DOHH2 (cell line): ENCODE measurements at regions not wholly inside any gene's neighbourhood (a gene's known extent, or its start where the extent isn't known, plus 50 kb on each side); places are given as distances from the start of the nearest gene placed in this dataset.

Source experiments
- H3F3A ChIP-seq: fragments of 200-600 bp; sonication (generic), shearing (Covaris generic); 2 replicates; pipeline ENCODE4 v1.6.0; 2016; ENCODE audit warnings: antibody characterized with exemption, mild to moderate bottlenecking; ENCODE audit not compliant: control insufficient read depth, insufficient read depth
- H3K27ac ChIP-seq: fragments of 200-600 bp; sonication (generic); 2 replicates; pipeline ENCODE4 v1.5.1; 2014; ENCODE audit warnings: low read depth, mild to moderate bottlenecking, low read length, moderate library complexity
- H3K27me3 ChIP-seq: fragments of 200-600 bp; sonication (generic); 2 replicates; pipeline ENCODE4 v1.6.1; 2014; ENCODE audit warnings: mild to moderate bottlenecking, low read length, mixed read lengths; ENCODE audit not compliant: control insufficient read depth
- H3K36me3 ChIP-seq: fragments of 200-600 bp; sonication (generic); 2 replicates; pipeline ENCODE4 v1.6.1; 2014; ENCODE audit warnings: mild to moderate bottlenecking, low read length, moderate library complexity, mixed read lengths; ENCODE audit not compliant: control insufficient read depth
- H3K4me1 ChIP-seq: fragments of 200-600 bp; sonication (generic); 2 replicates; pipeline ENCODE4 v1.6.1; 2014; ENCODE audit warnings: mild to moderate bottlenecking, low read length, mixed read lengths; ENCODE audit not compliant: control insufficient read depth
- H3K4me2 ChIP-seq: fragments of 200-600 bp; sonication (generic); 2 replicates; pipeline ENCODE4 v1.6.0; 2014; ENCODE audit warnings: mild to moderate bottlenecking, low read length, moderate library complexity
- H3K4me3 ChIP-seq: fragments of 200-600 bp; sonication (generic); 2 replicates; pipeline ENCODE4 v1.5.1; 2014; ENCODE audit warnings: mild to moderate bottlenecking, low read length, mixed read lengths
- H3K79me2 ChIP-seq: fragments of 200-600 bp; sonication (generic); 2 replicates; pipeline ENCODE4 v1.6.1; 2014; ENCODE audit warnings: mild to moderate bottlenecking, low read length, mixed read lengths; ENCODE audit not compliant: control insufficient read depth
- H3K9me2 ChIP-seq: fragments of 200-600 bp; sonication (generic); replicated peaks from 2 replicates; pipeline ENCODE4 v1.6.1; 2014; ENCODE audit warnings: mild to moderate bottlenecking, low read length, mixed read lengths; ENCODE audit not compliant: control insufficient read depth
- H3K9me3 ChIP-seq: fragments of 200-600 bp; sonication (generic); 2 replicates; pipeline ENCODE4 v1.6.1; 2014; ENCODE audit warnings: antibody characterized with exemption, low read length, mixed read lengths; ENCODE audit not compliant: control insufficient read depth, insufficient read depth
- H4K20me1 ChIP-seq: fragments of 200-600 bp; sonication (generic); 2 replicates; pipeline ENCODE4 v1.6.0; 2014; ENCODE audit warnings: low read depth, mild to moderate bottlenecking, antibody characterized with exemption, low read length, moderate library complexity; ENCODE audit not compliant: control insufficient read depth, insufficient read depth
- EZH2phosphoT487 ChIP-seq: fragments of 200-600 bp; sonication (generic); IDR thresholded peaks from 2 replicates; pipeline ENCODE4 v1.6.1; 2017; ENCODE audit warnings: borderline replicate concordance, mild to moderate bottlenecking, antibody characterized with exemption, low read length, moderate library complexity, mixed read lengths
- TF ChIP-seq, protein P1 (sequence below): fragments of 200-600 bp; sonication (generic); IDR thresholded peaks from one replicate; pipeline ENCODE4 v1.5.1; 2014; ENCODE audit warnings: antibody characterized with exemption, mild to moderate bottlenecking, low read depth, low read length; ENCODE audit not compliant: poor library complexity, severe bottlenecking

DNA sequence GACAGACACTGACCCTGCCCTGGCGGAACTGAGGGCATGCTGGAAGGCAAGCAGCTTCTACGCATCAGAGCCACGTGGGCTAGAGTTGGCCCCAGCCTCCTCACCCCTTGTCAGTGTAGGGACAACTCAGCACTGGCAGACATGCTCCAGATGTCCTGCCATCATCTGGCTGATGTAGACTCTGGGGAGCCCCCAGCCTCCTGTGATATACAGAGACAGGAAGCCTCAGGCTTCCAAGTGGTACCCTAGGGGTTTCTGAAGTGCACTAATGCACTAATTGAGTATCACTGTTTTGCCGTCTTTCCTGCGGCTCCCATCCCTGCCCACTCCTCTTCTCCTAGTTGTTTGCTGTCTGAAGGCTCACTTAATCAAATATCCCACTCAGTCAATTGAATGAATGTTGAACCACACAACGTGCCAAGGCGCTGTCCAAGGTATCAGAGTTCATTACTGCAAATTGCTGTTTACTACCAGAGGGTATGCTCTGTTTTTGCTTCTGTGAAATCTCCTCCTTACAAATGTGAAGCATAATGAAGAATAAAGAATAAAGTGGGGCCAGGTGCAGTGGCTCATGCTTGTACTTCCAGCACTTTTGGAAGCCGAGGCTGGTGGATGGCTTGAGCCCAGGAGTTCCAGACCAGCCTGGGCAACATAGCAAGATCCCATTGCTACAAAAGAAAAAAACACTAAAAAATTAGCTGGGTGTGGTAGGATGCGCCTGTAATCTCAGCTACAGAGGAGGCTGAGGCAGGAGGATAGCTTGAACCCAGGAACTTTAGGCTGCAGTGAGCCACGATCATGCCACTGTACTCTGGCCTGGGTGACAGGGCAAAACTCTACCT lies 76.4 kb upstream of the ZBTB18 start:
- H3K4me2 ChIP-seq, result no peak overlapping the region
- H3K27ac ChIP-seq, result no peak overlapping the region
- no peaks in the 10 kb centered on the region for H3K9me2 ChIP-seq
- no peaks in the 10 kb centered on the region for H3K9me3 ChIP-seq
- H3K36me3 ChIP-seq, result no peaks in the 10 kb centered on the region
- H3K79me2 ChIP-seq, result no peaks in the 10 kb centered on the region
- H3K27me3 ChIP-seq, result 0 out of 2 replicates have a peak, but pooled peaks cover 2% of the 10 kb centered on the region
- H3F3A ChIP-seq, result no peaks in the 10 kb centered on the region
- no peak overlapping the region for H3K4me3 ChIP-seq
- no peaks in the 10 kb centered on the region for H4K20me1 ChIP-seq
- no peaks in the 10 kb centered on the region for H3K4me1 ChIP-seq
- TF ChIP-seq, protein P1, sequence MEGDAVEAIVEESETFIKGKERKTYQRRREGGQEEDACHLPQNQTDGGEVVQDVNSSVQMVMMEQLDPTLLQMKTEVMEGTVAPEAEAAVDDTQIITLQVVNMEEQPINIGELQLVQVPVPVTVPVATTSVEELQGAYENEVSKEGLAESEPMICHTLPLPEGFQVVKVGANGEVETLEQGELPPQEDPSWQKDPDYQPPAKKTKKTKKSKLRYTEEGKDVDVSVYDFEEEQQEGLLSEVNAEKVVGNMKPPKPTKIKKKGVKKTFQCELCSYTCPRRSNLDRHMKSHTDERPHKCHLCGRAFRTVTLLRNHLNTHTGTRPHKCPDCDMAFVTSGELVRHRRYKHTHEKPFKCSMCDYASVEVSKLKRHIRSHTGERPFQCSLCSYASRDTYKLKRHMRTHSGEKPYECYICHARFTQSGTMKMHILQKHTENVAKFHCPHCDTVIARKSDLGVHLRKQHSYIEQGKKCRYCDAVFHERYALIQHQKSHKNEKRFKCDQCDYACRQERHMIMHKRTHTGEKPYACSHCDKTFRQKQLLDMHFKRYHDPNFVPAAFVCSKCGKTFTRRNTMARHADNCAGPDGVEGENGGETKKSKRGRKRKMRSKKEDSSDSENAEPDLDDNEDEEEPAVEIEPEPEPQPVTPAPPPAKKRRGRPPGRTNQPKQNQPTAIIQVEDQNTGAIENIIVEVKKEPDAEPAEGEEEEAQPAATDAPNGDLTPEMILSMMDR, result no peak
- no peak for TF ChIP-seq EZH2phosphoT487

DNA sequence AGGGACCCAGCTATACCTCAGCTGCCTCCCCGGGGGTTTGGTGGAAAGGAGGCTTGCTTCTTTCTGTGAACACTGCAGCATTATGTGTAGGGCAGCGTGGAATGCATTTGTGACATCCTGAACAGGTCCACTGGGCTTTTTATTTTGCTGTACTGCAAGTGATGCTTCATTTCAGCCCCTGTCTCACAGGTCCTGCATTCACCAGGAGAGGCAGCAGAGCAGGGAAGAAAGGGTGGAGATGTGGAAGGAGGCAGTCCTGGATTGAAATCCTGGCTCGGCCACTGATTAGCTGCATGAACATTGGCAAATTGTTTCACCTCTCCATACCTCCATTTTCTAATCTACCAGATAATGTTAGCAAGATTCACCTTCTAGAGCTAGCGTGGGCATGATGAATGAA lies 77.9 kb upstream of the ZBTB18 start:
- H3K9me2 ChIP-seq, result no peaks in the 10 kb centered on the region
- no peak overlapping the region for H3K4me3 ChIP-seq
- no peaks in the 10 kb centered on the region for H3K36me3 ChIP-seq
- no peaks in the 10 kb centered on the region for H3K9me3 ChIP-seq
- TF ChIP-seq, protein P1, result no peak
- no peak for TF ChIP-seq EZH2phosphoT487
- H3K27ac ChIP-seq, result no peak overlapping the region
- H3F3A ChIP-seq, result no peaks in the 10 kb centered on the region
- H3K4me1 ChIP-seq, result no peaks in the 10 kb centered on the region
- H3K27me3 ChIP-seq, result 0 out of 2 replicates have a peak, but pooled peaks cover 2% of the 10 kb centered on the region
- H3K4me2 ChIP-seq, result no peak overlapping the region
- no peaks in the 10 kb centered on the region for H3K79me2 ChIP-seq
- H4K20me1 ChIP-seq, result no peaks in the 10 kb centered on the region

DNA sequence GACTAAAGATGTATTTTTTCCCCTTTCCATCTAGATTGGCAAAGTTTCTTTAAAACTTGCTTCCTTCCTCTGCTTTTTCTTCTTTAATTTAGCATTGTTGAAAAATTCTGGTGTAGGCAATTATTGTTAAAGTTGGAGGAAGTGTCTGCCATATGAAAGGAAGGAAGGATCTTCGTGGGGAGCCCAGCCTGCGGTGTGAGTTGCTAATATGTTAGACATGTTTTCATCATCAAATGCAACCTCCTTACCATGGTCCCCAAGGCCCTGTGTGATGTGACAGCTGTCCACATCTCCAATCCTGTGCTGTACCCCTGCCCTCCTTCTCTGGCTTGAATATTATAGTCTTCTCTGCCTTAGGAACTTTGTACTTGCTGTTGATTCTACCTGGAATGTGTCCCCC lies 81.0 kb upstream of the ZBTB18 start:
- Histone ChIP-seq H3F3A (no peaks in the 10 kb centered on the region), H3K9me2 (no peaks in the 10 kb centered on the region), H3K27ac (no peak overlapping the region), H4K20me1 (no peaks in the 10 kb centered on the region), H3K4me3 (no peak overlapping the region), H3K79me2 (no peaks in the 10 kb centered on the region), H3K4me2 (no peak overlapping the region), H3K36me3 (no peaks in the 10 kb centered on the region), H3K4me1 (no peaks in the 10 kb centered on the region), H3K9me3 (no peaks in the 10 kb centered on the region), H3K27me3 (peaks cover 9% of the 10 kb centered on the region; the same call in 1 of the 2 replicates)
- TF ChIP-seq EZH2phosphoT487, result no peak
- TF ChIP-seq, protein P1, result no peak
